ENCODE measurements at regions not wholly inside any gene's neighbourhood (a gene's known extent, or its start where the extent isn't known, plus 50 kb on each side); places are given as distances from the start of the nearest gene placed in this dataset.
"Not testable (repeated sequence)": the region's sequence is repeated elsewhere in the genome, so short reads cannot be mapped to it uniquely, and the experiment has no call there.

DNA sequence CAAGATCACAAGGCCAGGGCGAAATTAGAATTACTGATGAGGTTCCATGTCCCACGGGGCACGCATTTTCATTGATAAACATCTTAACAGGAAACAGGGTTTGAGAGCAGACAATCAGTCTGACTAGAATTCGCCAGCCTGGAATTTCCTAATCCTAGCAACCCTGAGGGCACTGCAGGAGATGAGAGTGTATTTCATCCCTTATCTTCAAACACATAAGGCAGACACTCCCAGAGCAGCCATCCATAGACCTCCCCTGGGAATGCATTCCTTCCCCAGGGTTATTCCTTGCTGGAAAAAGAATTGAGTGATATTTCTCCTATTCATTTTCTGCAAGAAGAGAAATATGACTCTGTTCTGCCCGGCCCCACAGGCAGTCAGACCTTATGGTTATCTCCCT lies 821.7 kb downstream of the MAT2B start:
- H3K36me3 ChIP-seq (ENCODE audit: control insufficient read depth, insufficient read depth, low read length); H3K4me1 ChIP-seq (ENCODE audit: control insufficient read depth, insufficient read depth, low read length); H3K27me3 ChIP-seq (ENCODE audit: control insufficient read depth, insufficient read depth, low read length); H3K4me3 ChIP-seq (ENCODE audit: low read length); H3K9ac ChIP-seq (ENCODE audit: low read length); H3K9me3 ChIP-seq (ENCODE audit: control insufficient read depth, low read length): not testable (repeated sequence)

DNA sequence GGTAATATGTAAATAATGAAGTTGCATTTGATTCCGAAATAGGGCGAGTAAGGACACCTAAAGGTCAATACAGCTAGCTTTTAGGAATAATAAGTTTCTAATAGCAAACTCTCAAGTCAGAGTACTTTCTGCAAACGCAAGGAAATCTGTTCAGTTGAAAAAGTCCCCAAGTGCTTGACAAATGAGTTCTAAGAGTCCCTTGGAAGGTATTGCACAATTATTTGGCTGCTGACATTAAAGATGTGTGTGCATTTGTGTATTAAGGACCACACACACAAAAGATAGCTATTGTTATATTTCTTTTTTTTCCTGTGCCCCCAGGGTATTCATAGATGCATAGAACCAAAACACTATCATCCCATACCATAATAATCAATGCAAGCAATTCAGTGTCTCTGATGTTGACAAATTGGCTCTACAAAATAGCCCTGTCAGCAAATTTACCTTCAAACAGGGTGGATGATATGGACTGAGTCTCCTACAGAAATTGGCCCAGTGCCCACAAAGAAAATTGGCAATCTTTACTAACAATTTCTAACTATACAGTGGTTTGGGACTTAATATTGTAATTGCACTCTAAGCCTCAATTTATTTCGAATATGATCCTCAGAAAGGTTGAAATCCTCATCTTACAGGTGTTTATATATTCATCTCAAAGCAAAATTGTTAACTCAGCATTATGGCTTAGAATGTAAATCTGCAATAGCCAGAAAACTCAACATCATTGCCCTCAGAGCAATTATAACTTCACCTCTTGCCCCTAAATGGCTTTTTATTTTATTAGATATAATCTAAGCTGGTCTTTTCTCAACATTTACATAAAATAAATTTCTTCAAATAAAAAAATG lies 827.2 kb downstream of the MAT2B start:
- Histone ChIP-seq H3K9me3 (ENCODE audit: control insufficient read depth, low read length) (no peaks in the 10 kb centered on the region), H3K36me3 (ENCODE audit: control insufficient read depth, insufficient read depth, low read length) (no peaks in the 10 kb centered on the region), H3K4me3 (ENCODE audit: low read length) (no peak overlapping the region)

GRCh38 chr5:164335837-164336236 lies 830.4 kb downstream of the MAT2B start:
- no peaks in the 10 kb centered on the region for H3K9me3 ChIP-seq (ENCODE audit: control insufficient read depth, low read length)
- H3K4me3 ChIP-seq (ENCODE audit: low read length): no peak overlapping the region
- H3K9ac ChIP-seq (ENCODE audit: low read length): no peak overlapping the region
- H3K27me3 ChIP-seq (ENCODE audit: control insufficient read depth, insufficient read depth, low read length): no peaks in the 10 kb centered on the region
- H3K36me3 ChIP-seq (ENCODE audit: control insufficient read depth, insufficient read depth, low read length): no peaks in the 10 kb centered on the region
- H3K4me1 ChIP-seq (ENCODE audit: control insufficient read depth, insufficient read depth, low read length): no peaks in the 10 kb centered on the region

More for the DNA sequence above, 827.2 kb downstream of the MAT2B start:
- no peaks in the 10 kb centered on the region for H3K27me3 ChIP-seq (ENCODE audit: control insufficient read depth, insufficient read depth, low read length)
- H3K9ac ChIP-seq (ENCODE audit: low read length): no peak overlapping the region
- H3K4me1 ChIP-seq (ENCODE audit: control insufficient read depth, insufficient read depth, low read length): no peaks in the 10 kb centered on the region

- H3K4me3 ChIP-seq (ENCODE audit: low read length): no peak overlapping the region
- H3K9ac ChIP-seq (ENCODE audit: low read length): no peak overlapping the region
- no peaks in the 10 kb centered on the region for H3K27me3 ChIP-seq (ENCODE audit: control insufficient read depth, insufficient read depth, low read length)
- H3K9me3 ChIP-seq (ENCODE audit: control insufficient read depth, low read length): no peaks in the 10 kb centered on the region
- no peaks in the 10 kb centered on the region for H3K4me1 ChIP-seq (ENCODE audit: control insufficient read depth, insufficient read depth, low read length)
- H3K36me3 ChIP-seq (ENCODE audit: control insufficient read depth, insufficient read depth, low read length): no peaks in the 10 kb centered on the region
Observed at GRCh38 chr5:164336276-164336675, 830.9 kb downstream of the MAT2B start.

GRCh38 chr5:164336906-164337305 lies 831.5 kb downstream of the MAT2B start:
- Histone ChIP-seq H3K36me3 (ENCODE audit: control insufficient read depth, insufficient read depth, low read length) (no peaks in the 10 kb centered on the region), H3K4me3 (ENCODE audit: low read length) (no peak overlapping the region), H3K27me3 (ENCODE audit: control insufficient read depth, insufficient read depth, low read length) (no peaks in the 10 kb centered on the region), H3K9ac (ENCODE audit: low read length) (no peak overlapping the region), H3K9me3 (ENCODE audit: control insufficient read depth, low read length) (no peaks in the 10 kb centered on the region), H3K4me1 (ENCODE audit: control insufficient read depth, insufficient read depth, low read length) (no peaks in the 10 kb centered on the region)

DNA sequence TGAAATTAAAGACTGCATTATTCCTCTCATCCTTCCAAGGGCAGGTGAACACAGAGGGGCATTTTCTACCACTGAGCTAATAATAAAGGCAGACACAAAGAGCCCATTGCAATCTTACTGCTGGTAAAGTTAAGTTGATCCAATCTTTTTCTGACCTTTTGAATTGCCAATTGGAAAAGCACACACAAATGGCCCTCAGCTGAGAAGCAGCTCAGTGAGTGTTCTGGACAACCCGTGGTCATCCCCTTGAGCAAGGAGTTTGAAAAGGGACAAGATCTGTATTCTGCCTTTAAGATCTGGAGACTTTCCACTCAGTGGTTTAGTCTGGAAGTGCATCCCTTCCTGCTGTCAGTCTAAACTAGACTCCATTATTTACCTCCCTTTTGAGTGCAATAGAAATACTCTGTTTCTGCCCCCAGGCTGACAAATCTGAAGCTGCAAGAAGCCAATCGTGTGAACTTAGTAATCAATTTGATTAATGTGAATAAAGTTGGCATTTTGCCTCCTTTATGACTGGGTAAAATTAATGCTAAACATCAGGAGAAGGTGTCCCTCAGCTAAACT lies 835.7 kb downstream of the MAT2B start:
- no peak overlapping the region for H3K9ac ChIP-seq (ENCODE audit: low read length)
- H3K9me3 ChIP-seq (ENCODE audit: control insufficient read depth, low read length): no peaks in the 10 kb centered on the region
- no peaks in the 10 kb centered on the region for H3K4me1 ChIP-seq (ENCODE audit: control insufficient read depth, insufficient read depth, low read length)
- no peak overlapping the region for H3K4me3 ChIP-seq (ENCODE audit: low read length)
- H3K36me3 ChIP-seq (ENCODE audit: control insufficient read depth, insufficient read depth, low read length): no peaks in the 10 kb centered on the region
- H3K27me3 ChIP-seq (ENCODE audit: control insufficient read depth, insufficient read depth, low read length): no peaks in the 10 kb centered on the region

DNA sequence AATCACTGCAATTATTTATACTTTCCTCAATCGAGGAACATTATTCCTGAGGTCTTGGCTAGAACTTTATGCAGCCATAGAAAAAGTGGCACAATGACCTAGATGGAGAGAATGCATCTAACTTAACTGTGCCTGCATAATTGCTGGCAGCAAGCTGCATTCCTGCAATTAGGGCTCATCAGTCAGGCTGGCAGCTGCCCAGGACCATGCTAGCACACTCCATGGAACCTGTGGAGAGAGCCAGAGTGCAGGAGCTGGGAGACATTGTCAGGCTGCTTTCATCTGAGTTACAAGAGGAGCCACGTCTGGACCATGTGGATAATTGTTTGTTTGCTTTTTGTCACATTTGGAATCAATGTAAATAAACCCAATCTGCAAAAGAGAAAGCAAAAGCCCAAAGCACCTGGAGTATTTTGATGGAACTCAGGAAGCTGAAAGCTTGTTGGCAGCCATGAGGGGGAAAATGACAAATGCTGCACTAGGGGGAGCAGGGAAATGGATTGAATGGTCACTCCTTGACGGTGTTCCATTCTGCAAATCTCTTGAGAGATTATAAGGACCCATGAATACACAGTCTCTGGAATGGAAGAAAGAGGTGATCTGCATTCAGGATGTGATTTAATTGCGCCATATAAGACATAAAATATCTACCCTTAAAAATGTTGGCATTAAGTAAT lies 839.9 kb downstream of the MAT2B start:
- H3K4me1 ChIP-seq (ENCODE audit: control insufficient read depth, insufficient read depth, low read length): no peaks in the 10 kb centered on the region
- no peak overlapping the region for H3K4me3 ChIP-seq (ENCODE audit: low read length)
- H3K9ac ChIP-seq (ENCODE audit: low read length): no peak overlapping the region
- H3K36me3 ChIP-seq (ENCODE audit: control insufficient read depth, insufficient read depth, low read length): no peaks in the 10 kb centered on the region
- H3K9me3 ChIP-seq (ENCODE audit: control insufficient read depth, low read length): no peaks in the 10 kb centered on the region
- H3K27me3 ChIP-seq (ENCODE audit: control insufficient read depth, insufficient read depth, low read length): no peaks in the 10 kb centered on the region

DNA sequence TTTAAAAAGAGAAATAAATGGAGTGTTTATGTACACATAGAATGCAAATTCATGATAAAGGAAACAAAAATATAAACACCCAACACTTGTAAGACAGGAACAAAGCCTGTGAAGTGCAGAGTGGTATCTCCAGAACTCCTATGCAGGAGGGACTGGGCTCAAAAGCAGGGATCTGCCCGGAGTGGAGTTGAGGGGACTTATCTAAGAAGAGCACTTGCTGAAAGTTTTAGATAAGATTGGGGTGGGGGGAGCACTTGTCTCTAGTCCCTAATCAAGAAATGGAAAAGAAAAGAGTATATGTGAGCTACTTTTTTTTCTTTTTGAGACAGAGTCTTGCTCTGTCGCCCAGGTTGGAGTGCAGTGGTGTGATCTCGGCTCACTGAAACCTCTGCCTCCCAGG lies 840.4 kb downstream of the MAT2B start:
- H3K9me3 ChIP-seq (ENCODE audit: control insufficient read depth, low read length): no peaks in the 10 kb centered on the region

GRCh38 chr5:164346785-164347630 lies 841.6 kb downstream of the MAT2B start:
- H3K4me3 ChIP-seq (ENCODE audit: low read length): no peak overlapping the region
- no peaks in the 10 kb centered on the region for H3K36me3 ChIP-seq (ENCODE audit: control insufficient read depth, insufficient read depth, low read length)
- H3K4me1 ChIP-seq (ENCODE audit: control insufficient read depth, insufficient read depth, low read length): no peaks in the 10 kb centered on the region
- no peaks in the 10 kb centered on the region for H3K27me3 ChIP-seq (ENCODE audit: control insufficient read depth, insufficient read depth, low read length)
- H3K9ac ChIP-seq (ENCODE audit: low read length): no peak overlapping the region
- H3K9me3 ChIP-seq (ENCODE audit: control insufficient read depth, low read length): no peaks in the 10 kb centered on the region

More for the DNA sequence above, 840.4 kb downstream of the MAT2B start:
- H3K9ac ChIP-seq (ENCODE audit: low read length): no peak overlapping the region
- no peak overlapping the region for H3K4me3 ChIP-seq (ENCODE audit: low read length)
- H3K27me3 ChIP-seq (ENCODE audit: control insufficient read depth, insufficient read depth, low read length): no peaks in the 10 kb centered on the region
- H3K36me3 ChIP-seq (ENCODE audit: control insufficient read depth, insufficient read depth, low read length): no peaks in the 10 kb centered on the region
- H3K4me1 ChIP-seq (ENCODE audit: control insufficient read depth, insufficient read depth, low read length): no peaks in the 10 kb centered on the region

- no peaks in the 10 kb centered on the region for H3K4me1 ChIP-seq (ENCODE audit: control insufficient read depth, insufficient read depth, low read length)
- no peak overlapping the region for H3K9ac ChIP-seq (ENCODE audit: low read length)
- H3K36me3 ChIP-seq (ENCODE audit: control insufficient read depth, insufficient read depth, low read length): no peaks in the 10 kb centered on the region
- no peak overlapping the region for H3K4me3 ChIP-seq (ENCODE audit: low read length)
- no peaks in the 10 kb centered on the region for H3K27me3 ChIP-seq (ENCODE audit: control insufficient read depth, insufficient read depth, low read length)
- H3K9me3 ChIP-seq (ENCODE audit: control insufficient read depth, low read length): no peaks in the 10 kb centered on the region
Observed at GRCh38 chr5:164350236-164350635, 844.8 kb downstream of the MAT2B start.

DNA sequence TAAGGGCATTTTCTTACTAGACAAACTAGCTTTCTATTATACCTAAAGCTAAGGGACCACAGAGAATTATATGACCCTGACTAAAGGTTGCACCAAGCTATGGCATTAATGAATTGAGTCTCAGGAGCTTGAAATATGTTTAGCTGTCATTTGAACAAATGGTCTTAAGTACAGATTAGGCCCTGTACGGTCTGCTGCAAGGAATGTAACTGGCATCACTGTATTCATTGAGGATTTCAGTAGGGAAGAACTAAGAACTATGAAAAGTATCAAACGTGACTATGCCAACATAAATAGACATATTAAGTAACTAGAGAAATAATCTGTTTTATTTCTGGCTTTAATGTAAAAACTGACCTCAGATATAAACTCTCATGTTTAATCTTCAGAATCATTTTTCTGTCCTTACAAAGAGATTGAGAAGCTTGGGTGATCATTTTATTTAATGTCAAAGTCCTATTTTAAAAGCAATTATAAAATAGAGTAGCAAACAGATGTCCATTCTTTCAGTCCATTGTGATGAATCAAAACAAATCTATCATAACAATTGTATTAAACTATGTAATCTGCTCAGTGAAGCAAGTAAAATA lies 845.9 kb downstream of the MAT2B start:
- Histone ChIP-seq H3K4me3 (ENCODE audit: low read length) (no peak overlapping the region), H3K27me3 (ENCODE audit: control insufficient read depth, insufficient read depth, low read length) (no peaks in the 10 kb centered on the region)

More for the DNA sequence above, 845.9 kb downstream of the MAT2B start:
- no peaks in the 10 kb centered on the region for H3K9me3 ChIP-seq (ENCODE audit: control insufficient read depth, low read length)
- H3K9ac ChIP-seq (ENCODE audit: low read length): no peak overlapping the region
- H3K4me1 ChIP-seq (ENCODE audit: control insufficient read depth, insufficient read depth, low read length): no peaks in the 10 kb centered on the region
- H3K36me3 ChIP-seq (ENCODE audit: control insufficient read depth, insufficient read depth, low read length): no peaks in the 10 kb centered on the region

Measured in mucosa of stomach (tissue), 1 donor.